SK-N-SH treated with all-trans-retinoic acid at 6 μM for 48 hours (cell line): ENCODE measurements at regions not wholly inside any gene's neighbourhood (a gene's known extent, or its start where the extent isn't known, plus 50 kb on each side); places are given as distances from the start of the nearest gene placed in this dataset.

ENCODE experiments used
- ATAC-seq: fragments of 200-7000 bp; cut with Tn5 transposase; 3 replicates; pipeline ENCODE4 v1.9.1; 2020; ENCODE audit warnings: mild to moderate bottlenecking, moderate library complexity
- ARNTL ChIP-seq: fragments of 450-650 bp; formaldehyde crosslinking; IDR thresholded peaks from 2 replicates; pipeline ENCODE4 v1.5.0; 2020; ENCODE audit warnings: low read depth, mild to moderate bottlenecking, moderate library complexity, borderline replicate concordance
- BACH2 ChIP-seq: fragments of 250-450 bp; sonication (Bioruptor Pico); IDR thresholded peaks from 2 replicates; pipeline ENCODE4 v1.9.0; 2021; ENCODE audit warnings: mild to moderate bottlenecking, borderline replicate concordance
- CSDC2 ChIP-seq: fragments of 250-450 bp; sonication (Bioruptor Pico); IDR thresholded peaks from 2 replicates; pipeline ENCODE4 v1.5.0; 2020; ENCODE audit warnings: mild to moderate bottlenecking, moderate library complexity
- ESRRG ChIP-seq: fragments of 250-450 bp; sonication (Bioruptor Pico); IDR thresholded peaks from 2 replicates; pipeline ENCODE4 v1.6.1; 2021; ENCODE audit warnings: mild to moderate bottlenecking
- GLIS3 ChIP-seq: fragments of 250-450 bp; sonication (Bioruptor Pico); IDR thresholded peaks from 2 replicates; pipeline ENCODE4 v1.5.0; 2020; ENCODE audit warnings: mild to moderate bottlenecking, moderate library complexity
- ISL1 ChIP-seq: fragments of 250-450 bp; sonication (Bioruptor Pico); IDR thresholded peaks from 2 replicates; pipeline ENCODE4 v2.1.2; 2022; ENCODE audit warnings: mild to moderate bottlenecking, moderate library complexity
- OSR1 ChIP-seq: fragments of 250-450 bp; sonication (Bioruptor Pico); IDR thresholded peaks from 2 replicates; pipeline ENCODE4 v1.8.0; 2022; ENCODE audit warnings: moderate library complexity, mild to moderate bottlenecking, inconsistent platforms
- PPARA ChIP-seq: fragments of 250-450 bp; sonication (Bioruptor Pico); IDR thresholded peaks from 2 replicates; pipeline ENCODE4 v1.5.0; 2020; ENCODE audit warnings: mild to moderate bottlenecking, borderline replicate concordance
- RARB ChIP-seq: fragments of 250-450 bp; sonication (Bioruptor Pico); IDR thresholded peaks from 2 replicates; pipeline ENCODE4 v1.8.0; 2021; ENCODE audit warnings: mild to moderate bottlenecking, moderate library complexity
- SNAI2 ChIP-seq: fragments of 250-450 bp; sonication (Bioruptor Pico); IDR thresholded peaks from 2 replicates; pipeline ENCODE4 v1.5.0; 2020; ENCODE audit warnings: mild to moderate bottlenecking, moderate library complexity
- TCF4 ChIP-seq: fragments of 250-450 bp; sonication (Bioruptor Pico); IDR thresholded peaks from 2 replicates; pipeline ENCODE4 v1.8.0; 2021; ENCODE audit warnings: mild to moderate bottlenecking, moderate library complexity, borderline replicate concordance
- TOX ChIP-seq: fragments of 250-450 bp; sonication (Bioruptor Pico); IDR thresholded peaks from 2 replicates; pipeline ENCODE4 v1.8.0; 2021; ENCODE audit warnings: mild to moderate bottlenecking, moderate library complexity, borderline replicate concordance
- ZC3H10 ChIP-seq: fragments of 250-450 bp; sonication (Bioruptor Pico); IDR thresholded peaks from 2 replicates; pipeline ENCODE4 v1.5.1; 2021; ENCODE audit warnings: mild to moderate bottlenecking, moderate library complexity
- ZFP30 ChIP-seq: fragments of 450-650 bp; formaldehyde crosslinking; IDR thresholded peaks from 2 replicates; pipeline ENCODE4 v1.5.0; 2022; ENCODE audit warnings: mild to moderate bottlenecking, moderate library complexity
- ZNF565 ChIP-seq: fragments of 450-650 bp; formaldehyde crosslinking; conservative IDR thresholded peaks from 2 replicates; pipeline ENCODE4 v1.5.0; 2020; ENCODE audit warnings: low read depth, mild to moderate bottlenecking, moderate library complexity
- ZNF70 ChIP-seq: fragments of 450-650 bp; formaldehyde crosslinking; IDR thresholded peaks from 2 replicates; pipeline ENCODE4 v1.5.0; 2020; ENCODE audit warnings: mild to moderate bottlenecking, moderate library complexity
- ZNF8 ChIP-seq: fragments of 450-650 bp; formaldehyde crosslinking; IDR thresholded peaks from 2 replicates; pipeline ENCODE4 v1.5.0; 2020; ENCODE audit warnings: mild to moderate bottlenecking, moderate library complexity
- TF ChIP-seq, protein P1 (sequence below): fragments of 250-450 bp; sonication (Bioruptor Pico); IDR thresholded peaks from 2 replicates; pipeline ENCODE4 v1.5.1; 2020; ENCODE audit warnings: low read depth, mild to moderate bottlenecking, moderate library complexity
- TF ChIP-seq, protein P2 (sequence below): fragments of 250-450 bp; sonication (Bioruptor Pico); IDR thresholded peaks from 2 replicates; pipeline ENCODE4 v1.5.0; 2020; ENCODE audit warnings: mild to moderate bottlenecking, moderate library complexity
- TF ChIP-seq, protein P3 (sequence below): fragments of 250-450 bp; sonication (Bioruptor Pico); IDR thresholded peaks from 2 replicates; pipeline ENCODE4 v1.5.1; 2021; ENCODE audit warnings: mild to moderate bottlenecking, moderate library complexity
- TF ChIP-seq, protein P4 (sequence below): fragments of 250-450 bp; sonication (Bioruptor Pico); IDR thresholded peaks from 2 replicates; pipeline ENCODE4 v1.8.0; 2020; ENCODE audit warnings: mild to moderate bottlenecking, moderate library complexity, borderline replicate concordance
- TF ChIP-seq, protein P5 (sequence below): fragments of 250-450 bp; sonication (Bioruptor Pico); IDR thresholded peaks from 2 replicates; pipeline ENCODE4 v1.8.0; 2021; ENCODE audit warnings: low read depth, mild to moderate bottlenecking, moderate library complexity, borderline replicate concordance

DNA sequence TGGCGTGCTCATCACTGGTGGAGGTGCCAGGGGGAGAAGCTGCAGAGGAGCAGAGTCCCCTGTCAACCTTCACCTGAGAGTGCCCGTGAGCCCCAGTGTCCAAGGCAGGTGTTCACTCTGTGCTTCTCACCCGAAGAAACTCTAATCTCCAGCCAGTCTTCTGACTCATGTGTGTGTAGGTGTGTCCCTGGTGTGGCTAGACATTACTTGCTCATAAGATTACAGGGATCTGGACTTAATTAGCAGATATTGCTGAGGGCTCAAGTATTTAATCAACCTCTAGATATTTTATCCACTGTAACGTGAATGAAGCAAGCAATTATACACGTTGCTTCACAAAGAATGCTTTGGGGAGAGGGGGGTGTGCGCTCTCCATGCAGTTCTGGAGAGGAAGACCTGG is 72.5 kb downstream of the MED10 start:
- TF ChIP-seq BACH2 (CRISPR knock-in tag) (no peak), ZC3H10 (no peak), ZNF8 (CRISPR knock-in tag) (no peak), SNAI2 (no peak), ARNTL (CRISPR knock-in tag) (no peak), GLIS3 (CRISPR knock-in tag) (no peak), RARB (CRISPR knock-in tag) (no peak), ZFP30 (CRISPR knock-in tag) (no peak), OSR1 (CRISPR knock-in tag) (no peak), PPARA (CRISPR knock-in tag) (no peak), ISL1 (no peak), ZNF70 (no peak), TOX (CRISPR knock-in tag) (no peak), CSDC2 (CRISPR knock-in tag) (no peak), ESRRG (no peak)
- TF ChIP-seq, protein P1, sequence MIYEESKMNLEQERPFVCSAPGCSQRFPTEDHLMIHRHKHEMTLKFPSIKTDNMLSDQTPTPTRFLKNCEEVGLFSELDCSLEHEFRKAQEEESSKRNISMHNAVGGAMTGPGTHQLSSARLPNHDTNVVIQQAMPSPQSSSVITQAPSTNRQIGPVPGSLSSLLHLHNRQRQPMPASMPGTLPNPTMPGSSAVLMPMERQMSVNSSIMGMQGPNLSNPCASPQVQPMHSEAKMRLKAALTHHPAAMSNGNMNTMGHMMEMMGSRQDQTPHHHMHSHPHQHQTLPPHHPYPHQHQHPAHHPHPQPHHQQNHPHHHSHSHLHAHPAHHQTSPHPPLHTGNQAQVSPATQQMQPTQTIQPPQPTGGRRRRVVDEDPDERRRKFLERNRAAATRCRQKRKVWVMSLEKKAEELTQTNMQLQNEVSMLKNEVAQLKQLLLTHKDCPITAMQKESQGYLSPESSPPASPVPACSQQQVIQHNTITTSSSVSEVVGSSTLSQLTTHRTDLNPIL (CRISPR knock-in tag): no peak
- TF ChIP-seq, protein P2, sequence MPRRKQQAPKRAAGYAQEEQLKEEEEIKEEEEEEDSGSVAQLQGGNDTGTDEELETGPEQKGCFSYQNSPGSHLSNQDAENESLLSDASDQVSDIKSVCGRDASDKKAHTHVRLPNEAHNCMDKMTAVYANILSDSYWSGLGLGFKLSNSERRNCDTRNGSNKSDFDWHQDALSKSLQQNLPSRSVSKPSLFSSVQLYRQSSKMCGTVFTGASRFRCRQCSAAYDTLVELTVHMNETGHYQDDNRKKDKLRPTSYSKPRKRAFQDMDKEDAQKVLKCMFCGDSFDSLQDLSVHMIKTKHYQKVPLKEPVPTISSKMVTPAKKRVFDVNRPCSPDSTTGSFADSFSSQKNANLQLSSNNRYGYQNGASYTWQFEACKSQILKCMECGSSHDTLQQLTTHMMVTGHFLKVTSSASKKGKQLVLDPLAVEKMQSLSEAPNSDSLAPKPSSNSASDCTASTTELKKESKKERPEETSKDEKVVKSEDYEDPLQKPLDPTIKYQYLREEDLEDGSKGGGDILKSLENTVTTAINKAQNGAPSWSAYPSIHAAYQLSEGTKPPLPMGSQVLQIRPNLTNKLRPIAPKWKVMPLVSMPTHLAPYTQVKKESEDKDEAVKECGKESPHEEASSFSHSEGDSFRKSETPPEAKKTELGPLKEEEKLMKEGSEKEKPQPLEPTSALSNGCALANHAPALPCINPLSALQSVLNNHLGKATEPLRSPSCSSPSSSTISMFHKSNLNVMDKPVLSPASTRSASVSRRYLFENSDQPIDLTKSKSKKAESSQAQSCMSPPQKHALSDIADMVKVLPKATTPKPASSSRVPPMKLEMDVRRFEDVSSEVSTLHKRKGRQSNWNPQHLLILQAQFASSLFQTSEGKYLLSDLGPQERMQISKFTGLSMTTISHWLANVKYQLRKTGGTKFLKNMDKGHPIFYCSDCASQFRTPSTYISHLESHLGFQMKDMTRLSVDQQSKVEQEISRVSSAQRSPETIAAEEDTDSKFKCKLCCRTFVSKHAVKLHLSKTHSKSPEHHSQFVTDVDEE (CRISPR knock-in tag): no peak
- TF ChIP-seq, protein P3, sequence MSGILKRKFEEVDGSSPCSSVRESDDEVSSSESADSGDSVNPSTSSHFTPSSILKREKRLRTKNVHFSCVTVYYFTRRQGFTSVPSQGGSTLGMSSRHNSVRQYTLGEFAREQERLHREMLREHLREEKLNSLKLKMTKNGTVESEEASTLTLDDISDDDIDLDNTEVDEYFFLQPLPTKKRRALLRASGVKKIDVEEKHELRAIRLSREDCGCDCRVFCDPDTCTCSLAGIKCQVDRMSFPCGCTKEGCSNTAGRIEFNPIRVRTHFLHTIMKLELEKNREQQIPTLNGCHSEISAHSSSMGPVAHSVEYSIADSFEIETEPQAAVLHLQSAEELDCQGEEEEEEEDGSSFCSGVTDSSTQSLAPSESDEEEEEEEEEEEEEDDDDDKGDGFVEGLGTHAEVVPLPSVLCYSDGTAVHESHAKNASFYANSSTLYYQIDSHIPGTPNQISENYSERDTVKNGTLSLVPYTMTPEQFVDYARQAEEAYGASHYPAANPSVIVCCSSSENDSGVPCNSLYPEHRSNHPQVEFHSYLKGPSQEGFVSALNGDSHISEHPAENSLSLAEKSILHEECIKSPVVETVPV: no peak
- TF ChIP-seq, protein P4, sequence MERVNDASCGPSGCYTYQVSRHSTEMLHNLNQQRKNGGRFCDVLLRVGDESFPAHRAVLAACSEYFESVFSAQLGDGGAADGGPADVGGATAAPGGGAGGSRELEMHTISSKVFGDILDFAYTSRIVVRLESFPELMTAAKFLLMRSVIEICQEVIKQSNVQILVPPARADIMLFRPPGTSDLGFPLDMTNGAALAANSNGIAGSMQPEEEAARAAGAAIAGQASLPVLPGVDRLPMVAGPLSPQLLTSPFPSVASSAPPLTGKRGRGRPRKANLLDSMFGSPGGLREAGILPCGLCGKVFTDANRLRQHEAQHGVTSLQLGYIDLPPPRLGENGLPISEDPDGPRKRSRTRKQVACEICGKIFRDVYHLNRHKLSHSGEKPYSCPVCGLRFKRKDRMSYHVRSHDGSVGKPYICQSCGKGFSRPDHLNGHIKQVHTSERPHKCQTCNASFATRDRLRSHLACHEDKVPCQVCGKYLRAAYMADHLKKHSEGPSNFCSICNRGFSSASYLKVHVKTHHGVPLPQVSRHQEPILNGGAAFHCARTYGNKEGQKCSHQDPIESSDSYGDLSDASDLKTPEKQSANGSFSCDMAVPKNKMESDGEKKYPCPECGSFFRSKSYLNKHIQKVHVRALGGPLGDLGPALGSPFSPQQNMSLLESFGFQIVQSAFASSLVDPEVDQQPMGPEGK (CRISPR knock-in tag): no peak
- TF ChIP-seq, protein P5, sequence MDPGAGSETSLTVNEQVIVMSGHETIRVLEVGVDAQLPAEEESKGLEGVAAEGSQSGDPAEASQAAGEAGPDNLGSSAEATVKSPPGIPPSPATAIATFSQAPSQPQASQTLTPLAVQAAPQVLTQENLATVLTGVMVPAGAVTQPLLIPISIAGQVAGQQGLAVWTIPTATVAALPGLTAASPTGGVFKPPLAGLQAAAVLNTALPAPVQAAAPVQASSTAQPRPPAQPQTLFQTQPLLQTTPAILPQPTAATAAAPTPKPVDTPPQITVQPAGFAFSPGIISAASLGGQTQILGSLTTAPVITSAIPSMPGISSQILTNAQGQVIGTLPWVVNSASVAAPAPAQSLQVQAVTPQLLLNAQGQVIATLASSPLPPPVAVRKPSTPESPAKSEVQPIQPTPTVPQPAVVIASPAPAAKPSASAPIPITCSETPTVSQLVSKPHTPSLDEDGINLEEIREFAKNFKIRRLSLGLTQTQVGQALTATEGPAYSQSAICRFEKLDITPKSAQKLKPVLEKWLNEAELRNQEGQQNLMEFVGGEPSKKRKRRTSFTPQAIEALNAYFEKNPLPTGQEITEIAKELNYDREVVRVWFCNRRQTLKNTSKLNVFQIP (CRISPR knock-in tag): no peak
- ATAC-seq: no peak

DNA sequence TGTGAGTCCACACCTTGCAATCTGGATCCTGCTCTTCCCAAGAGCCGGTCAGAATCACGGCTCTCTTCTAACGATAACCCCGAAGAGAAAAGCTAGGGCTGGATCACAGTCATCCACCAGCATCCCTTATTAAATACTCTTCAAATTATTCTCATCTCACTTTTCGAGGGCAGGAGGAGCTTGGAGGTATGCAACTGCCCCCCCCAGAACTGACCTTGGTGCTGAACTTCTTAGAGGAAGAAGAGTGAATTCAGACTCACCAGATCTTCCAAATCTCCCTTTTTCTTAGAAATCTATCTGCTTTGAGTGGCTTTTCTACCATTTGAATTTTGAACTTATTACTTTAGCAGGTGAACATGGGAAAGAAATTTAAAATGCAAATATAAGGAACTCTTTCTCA is 75.7 kb downstream of the MED10 start:
- no peak for ATAC-seq
- TF ChIP-seq PPARA (CRISPR knock-in tag) (no peak), GLIS3 (CRISPR knock-in tag) (no peak), ZNF8 (CRISPR knock-in tag) (no peak), ISL1 (no peak), RARB (CRISPR knock-in tag) (no peak), ZC3H10 (no peak), ZNF565 (no peak), TCF4 (CRISPR knock-in tag) (no peak), BACH2 (CRISPR knock-in tag) (no peak), CSDC2 (CRISPR knock-in tag) (no peak), TOX (CRISPR knock-in tag) (no peak), ARNTL (CRISPR knock-in tag) (no peak)
- TF ChIP-seq, protein P4 (CRISPR knock-in tag): no peak
- TF ChIP-seq, all 23 proteins: peak for 0
